NB4 (cell line): ENCODE measurements at regions not wholly inside any gene's neighbourhood (a gene's known extent, or its start where the extent isn't known, plus 50 kb on each side); places are given as distances from the start of the nearest gene placed in this dataset.
"Not testable (repeated sequence)": the region's sequence is repeated elsewhere in the genome, so short reads cannot be mapped to it uniquely, and the experiment has no call there.

Experiments used
- DNase-seq: peaks from one replicate; pipeline ENCODE4 v3.0.0; 2010; ENCODE audit warnings: low read depth
- H3K4me3 ChIP-seq: one replicate; pipeline ENCODE4 v1.5.1; 2011; ENCODE audit warnings: mild to moderate bottlenecking, low read depth, low read length, moderate library complexity
- MYC ChIP-seq: IDR thresholded peaks from 2 replicates; pipeline ENCODE4 v1.6.1; 2011; ENCODE audit warnings: low read depth, low read length
- POLR2A ChIP-seq: IDR thresholded peaks from 2 replicates; pipeline ENCODE4 v1.6.1; 2011; ENCODE audit warnings: mild to moderate bottlenecking; ENCODE audit not compliant: insufficient read length; ENCODE audit errors: extremely low read depth
- TF ChIP-seq, protein P1 (sequence below): IDR thresholded peaks from one replicate; pipeline ENCODE4 v1.5.1; 2012; ENCODE audit warnings: low read depth, low read length
- TF ChIP-seq, protein P2 (sequence below): IDR thresholded peaks from 2 replicates; pipeline ENCODE4 v1.6.1; 2011; ENCODE audit warnings: low read depth, low read length

DNA sequence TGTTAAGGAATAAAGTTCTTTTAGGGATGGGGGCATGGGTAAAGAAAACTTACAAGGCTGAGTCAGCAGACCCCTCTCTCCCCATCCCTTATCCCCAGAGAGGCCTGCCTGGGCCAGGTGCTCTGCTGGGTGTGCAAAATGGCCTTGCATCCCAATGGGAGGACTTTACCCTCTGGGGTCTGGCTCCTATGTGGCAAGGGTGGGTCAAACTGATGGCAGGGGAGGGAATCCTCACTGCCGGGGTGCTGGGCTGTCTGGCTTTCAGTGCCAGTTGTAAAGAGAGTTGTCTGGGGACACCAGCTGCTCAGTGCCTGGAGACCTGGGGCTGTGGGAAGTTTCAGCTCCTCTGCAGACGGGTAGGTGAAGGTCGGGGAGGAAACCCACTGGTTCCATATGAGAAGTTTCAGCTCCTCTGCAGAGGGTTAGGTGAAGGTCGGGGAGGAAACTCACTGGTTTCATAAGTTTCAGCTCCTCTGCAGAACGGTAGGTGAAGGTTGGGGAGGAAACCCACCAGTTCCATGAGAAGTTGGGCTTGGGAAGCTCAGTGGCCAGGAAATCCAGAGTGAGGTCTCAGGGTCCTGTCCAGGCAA is 127.2 kb upstream of the PODXL start:
- H3K4me3 ChIP-seq: no peak overlapping the region
- DNase-seq: no peak
- TF ChIP-seq, protein P1, sequence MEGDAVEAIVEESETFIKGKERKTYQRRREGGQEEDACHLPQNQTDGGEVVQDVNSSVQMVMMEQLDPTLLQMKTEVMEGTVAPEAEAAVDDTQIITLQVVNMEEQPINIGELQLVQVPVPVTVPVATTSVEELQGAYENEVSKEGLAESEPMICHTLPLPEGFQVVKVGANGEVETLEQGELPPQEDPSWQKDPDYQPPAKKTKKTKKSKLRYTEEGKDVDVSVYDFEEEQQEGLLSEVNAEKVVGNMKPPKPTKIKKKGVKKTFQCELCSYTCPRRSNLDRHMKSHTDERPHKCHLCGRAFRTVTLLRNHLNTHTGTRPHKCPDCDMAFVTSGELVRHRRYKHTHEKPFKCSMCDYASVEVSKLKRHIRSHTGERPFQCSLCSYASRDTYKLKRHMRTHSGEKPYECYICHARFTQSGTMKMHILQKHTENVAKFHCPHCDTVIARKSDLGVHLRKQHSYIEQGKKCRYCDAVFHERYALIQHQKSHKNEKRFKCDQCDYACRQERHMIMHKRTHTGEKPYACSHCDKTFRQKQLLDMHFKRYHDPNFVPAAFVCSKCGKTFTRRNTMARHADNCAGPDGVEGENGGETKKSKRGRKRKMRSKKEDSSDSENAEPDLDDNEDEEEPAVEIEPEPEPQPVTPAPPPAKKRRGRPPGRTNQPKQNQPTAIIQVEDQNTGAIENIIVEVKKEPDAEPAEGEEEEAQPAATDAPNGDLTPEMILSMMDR: no peak
- no peak for TF ChIP-seq MYC
- no peak for TF ChIP-seq POLR2A
- TF ChIP-seq, protein P2, sequence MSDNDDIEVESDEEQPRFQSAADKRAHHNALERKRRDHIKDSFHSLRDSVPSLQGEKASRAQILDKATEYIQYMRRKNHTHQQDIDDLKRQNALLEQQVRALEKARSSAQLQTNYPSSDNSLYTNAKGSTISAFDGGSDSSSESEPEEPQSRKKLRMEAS: no peak

GRCh38 chr7:131681961-131682360 is 125.5 kb upstream of the PODXL start:
- TF ChIP-seq, protein P1: no peak
- TF ChIP-seq MYC (no peak), POLR2A (no peak)
- TF ChIP-seq, protein P2: no peak
- DNase-seq: no peak
- no peak overlapping the region for H3K4me3 ChIP-seq

- H3K4me3 ChIP-seq, DNase-seq: not testable (repeated sequence)
These were observed 122.6 kb upstream of the PODXL start for GRCh38 chr7:131679071-131679470.

DNA sequence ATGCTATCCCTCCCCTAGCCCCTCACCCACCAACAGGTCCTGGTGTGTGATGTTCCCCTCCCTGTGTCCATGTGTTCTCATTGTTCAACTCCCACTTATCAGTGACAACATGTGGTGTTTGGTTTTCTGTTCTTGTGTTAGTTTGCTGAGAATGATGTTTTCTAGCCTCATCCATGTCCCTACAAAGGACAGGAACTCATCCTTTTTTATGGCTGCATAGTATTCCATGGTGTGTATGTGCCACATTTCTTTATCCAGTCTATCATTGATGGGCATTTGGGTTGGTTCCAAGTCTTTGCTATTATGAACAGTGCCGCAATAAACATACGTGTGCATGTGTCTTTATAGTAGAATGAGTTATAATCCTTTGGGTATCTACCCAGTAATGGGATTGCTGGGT is 120.4 kb upstream of the PODXL start:
- H3K4me3 ChIP-seq, DNase-seq: not testable (repeated sequence)

DNA sequence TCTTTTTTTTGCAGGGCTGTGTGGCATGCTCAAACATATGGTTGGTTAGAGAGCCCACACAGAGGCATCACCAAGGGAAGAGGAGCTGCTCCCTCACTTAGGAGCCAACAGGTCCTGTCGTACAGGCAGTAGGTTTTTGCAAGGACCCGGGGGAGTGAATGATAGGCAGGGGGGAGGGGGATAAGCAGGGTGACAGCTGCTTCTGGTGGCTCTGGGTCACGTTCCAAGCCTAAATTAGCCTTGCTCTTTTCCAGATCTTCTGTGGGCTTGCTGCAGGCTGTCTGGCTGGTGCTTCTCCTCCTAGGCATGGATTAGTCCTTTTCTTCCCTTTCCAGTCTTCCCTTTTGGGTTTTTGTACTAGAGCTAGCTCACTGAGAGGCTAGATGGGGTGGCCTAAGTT is 117.7 kb upstream of the PODXL start:
- TF ChIP-seq POLR2A (no peak), MYC (no peak)
- TF ChIP-seq, protein P1: no peak
- DNase-seq: no peak

GRCh38 chr7:131673576-131673975 is 117.1 kb upstream of the PODXL start:
- no peak for DNase-seq
- no peak for TF ChIP-seq POLR2A
- TF ChIP-seq MYC: no peak
- no peak overlapping the region for H3K4me3 ChIP-seq

More for the DNA sequence above, 117.7 kb upstream of the PODXL start:
- no peak overlapping the region for H3K4me3 ChIP-seq

DNA sequence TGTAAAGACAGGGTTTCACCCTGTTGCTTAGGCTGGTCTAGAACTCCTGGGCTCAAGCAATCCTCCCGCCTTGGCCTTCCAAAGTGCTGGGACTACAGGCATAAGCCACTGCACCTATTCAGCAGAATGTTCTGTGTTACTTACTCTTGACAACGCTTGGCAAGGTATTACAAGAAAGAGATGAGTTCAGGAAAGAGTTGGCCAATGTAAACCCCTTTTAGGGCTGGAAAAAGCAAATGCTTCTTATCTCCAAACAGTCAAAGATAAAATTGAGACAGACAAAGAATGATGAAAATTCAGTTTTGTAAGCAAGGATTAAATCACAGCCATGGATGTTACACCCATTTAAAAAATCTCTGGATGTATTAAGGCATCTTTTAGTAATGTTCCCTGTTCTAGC is 114.0 kb upstream of the PODXL start:
- no peak for DNase-seq
- no peak overlapping the region for H3K4me3 ChIP-seq
- TF ChIP-seq, protein P2: no peak
- TF ChIP-seq POLR2A (no peak), MYC (no peak)
- TF ChIP-seq, protein P1: no peak
